HG03520 (cell line): ENCODE measurements at regions not wholly inside any gene's neighbourhood (a gene's known extent, or its start where the extent isn't known, plus 50 kb on each side); places are given as distances from the start of the nearest gene placed in this dataset.

ENCODE experiments used
- ATAC-seq: cut with Tn5 transposase; IDR thresholded peaks from one replicate; pipeline ENCODE4 v1.9.1; 2021; ENCODE audit warnings: mild to moderate bottlenecking, moderate library complexity; ENCODE audit not compliant: unreplicated experiment

DNA sequence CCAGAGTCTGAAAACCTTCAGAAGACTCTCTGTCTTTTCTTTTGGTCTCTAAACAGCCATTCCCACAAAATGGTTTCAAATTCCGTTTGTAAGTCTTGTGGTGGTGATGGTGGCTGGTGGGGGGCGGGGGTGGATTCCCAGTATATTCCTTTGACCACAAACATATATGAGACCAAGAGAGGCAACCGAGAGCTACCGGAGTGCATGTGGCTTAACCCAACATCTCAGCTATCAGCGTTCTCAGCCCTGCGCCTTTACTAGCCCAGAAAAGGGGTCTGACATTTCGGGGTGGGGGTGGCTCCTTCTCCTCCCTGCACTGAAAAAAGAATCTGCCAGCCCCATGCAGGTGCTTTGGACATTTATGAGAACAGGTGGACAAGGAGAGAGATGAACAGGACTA, 621.1 kb downstream of the ACTR3B start:
- ATAC-seq: no peak

GRCh38 chr7:153381275-153382040, 621.9 kb downstream of the ACTR3B start:
- ATAC-seq: no peak

DNA sequence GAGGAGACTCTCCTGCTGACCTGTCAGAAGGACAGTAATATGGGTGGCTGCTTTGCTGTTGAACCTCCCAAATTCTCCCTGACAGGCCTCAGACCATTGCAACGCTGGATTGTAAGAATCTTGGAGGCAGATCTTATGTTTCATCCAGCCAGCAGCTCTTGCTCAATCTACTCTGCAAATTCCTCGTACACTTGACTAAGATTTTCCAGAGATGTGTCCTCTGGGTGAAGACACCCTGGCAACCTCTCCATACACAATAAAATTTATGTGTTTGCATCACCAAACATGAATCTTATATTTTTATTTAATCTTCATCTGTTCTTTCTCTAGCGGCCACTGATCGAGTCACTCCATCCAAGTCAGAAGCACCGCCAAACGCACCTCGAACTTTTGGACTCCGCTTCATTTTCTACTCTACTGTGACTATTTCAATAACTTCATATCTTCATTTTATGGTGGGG, 623.1 kb downstream of the ACTR3B start:
- no peak for ATAC-seq

GRCh38 chr7:153383781-153384180, 624.2 kb downstream of the ACTR3B start:
- ATAC-seq: no peak

- ATAC-seq: no peak
Observed at GRCh38 chr7:153385502-153385901, 626.0 kb downstream of the ACTR3B start.

- ATAC-seq: no peak
Observed at GRCh38 chr7:153386556-153386955, 627.0 kb downstream of the ACTR3B start.

GRCh38 chr7:153388611-153389010, 629.1 kb downstream of the ACTR3B start:
- ATAC-seq: no peak

DNA sequence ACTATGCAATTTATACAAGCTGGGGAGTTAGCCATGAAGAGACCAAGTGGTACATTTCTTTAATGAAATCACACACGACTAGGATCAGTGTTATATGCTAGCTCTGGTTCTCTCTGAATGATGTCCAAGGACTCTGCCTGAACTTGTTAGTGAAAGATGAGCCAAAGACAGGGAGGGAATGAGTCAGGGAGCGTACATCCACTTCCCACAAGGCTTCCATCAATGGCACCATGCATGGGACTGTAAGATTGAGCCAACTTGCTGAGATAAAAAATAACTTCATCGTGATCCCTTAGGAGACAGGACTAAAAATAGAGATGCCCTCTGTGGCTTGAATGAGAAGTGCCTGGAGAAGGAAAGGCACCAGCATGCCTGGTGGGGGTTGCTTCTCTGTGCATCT, 629.7 kb downstream of the ACTR3B start:
- ATAC-seq: no peak

GRCh38 chr7:153390955-153391354, 631.4 kb downstream of the ACTR3B start:
- no peak for ATAC-seq

- no peak for ATAC-seq
Observed at GRCh38 chr7:153392726-153393125, 633.2 kb downstream of the ACTR3B start.

GRCh38 chr7:153393666-153394065, 634.1 kb downstream of the ACTR3B start:
- ATAC-seq: no peak

DNA sequence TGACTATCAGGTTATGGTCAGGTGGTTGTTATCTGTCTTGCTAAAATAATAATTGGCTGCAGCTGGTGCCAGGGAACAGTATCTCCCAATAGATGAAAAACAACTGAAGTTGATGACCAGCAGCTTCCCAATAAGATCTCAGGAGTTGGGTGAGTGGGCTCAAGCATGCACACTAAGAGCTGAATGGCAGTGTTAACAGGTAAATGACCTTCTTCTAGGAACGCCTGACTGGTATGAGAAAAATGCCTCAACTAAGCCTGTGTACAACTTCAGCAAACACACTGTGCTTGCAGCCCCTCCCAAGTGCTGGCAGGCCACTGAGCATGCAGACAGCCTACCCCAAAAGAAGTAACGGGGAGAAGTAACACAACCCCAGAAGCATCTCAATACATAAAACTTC, 636.9 kb downstream of the ACTR3B start:
- ATAC-seq: no peak

DNA sequence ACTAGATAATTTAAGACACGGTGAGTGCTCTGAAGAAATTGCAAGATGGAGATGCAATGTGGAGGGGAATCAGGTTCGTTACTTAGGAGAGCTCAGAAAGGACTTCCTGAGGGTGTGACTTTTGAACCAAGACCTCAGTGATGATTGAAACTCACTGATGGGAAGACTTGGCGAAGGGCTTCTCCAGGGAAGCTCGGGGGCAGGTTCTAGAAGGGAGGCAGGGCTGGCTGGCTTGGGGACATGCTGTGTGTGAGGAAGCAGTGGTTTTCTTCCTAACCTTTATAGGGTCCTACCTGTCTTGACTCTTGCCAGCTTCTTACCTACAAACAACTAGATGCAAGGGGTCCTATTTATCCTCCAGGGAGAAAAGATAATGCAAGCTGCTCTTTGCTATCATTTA, 637.9 kb downstream of the ACTR3B start:
- ATAC-seq: no peak

DNA sequence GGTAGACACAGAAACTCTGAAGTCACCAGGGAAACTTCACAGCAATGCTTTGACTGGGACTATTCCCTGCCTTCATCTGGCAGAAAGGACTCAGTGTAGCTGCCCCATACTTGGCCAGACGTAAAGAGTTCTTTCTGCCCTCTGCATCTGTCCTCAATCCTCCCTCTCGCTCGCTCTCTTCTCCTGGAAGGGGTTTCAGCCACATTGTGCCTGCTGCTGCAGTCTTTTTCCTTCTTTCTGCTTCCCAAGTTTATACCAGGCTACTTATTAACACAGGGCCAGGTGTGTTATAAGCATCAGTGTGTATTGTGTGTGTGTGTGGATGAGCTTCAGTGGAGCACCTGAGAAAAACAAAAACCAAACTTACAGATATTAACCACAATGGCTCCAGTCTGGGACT, 638.4 kb downstream of the ACTR3B start:
- no peak for ATAC-seq

GRCh38 chr7:153398370-153398769, 638.8 kb downstream of the ACTR3B start:
- ATAC-seq: no peak

DNA sequence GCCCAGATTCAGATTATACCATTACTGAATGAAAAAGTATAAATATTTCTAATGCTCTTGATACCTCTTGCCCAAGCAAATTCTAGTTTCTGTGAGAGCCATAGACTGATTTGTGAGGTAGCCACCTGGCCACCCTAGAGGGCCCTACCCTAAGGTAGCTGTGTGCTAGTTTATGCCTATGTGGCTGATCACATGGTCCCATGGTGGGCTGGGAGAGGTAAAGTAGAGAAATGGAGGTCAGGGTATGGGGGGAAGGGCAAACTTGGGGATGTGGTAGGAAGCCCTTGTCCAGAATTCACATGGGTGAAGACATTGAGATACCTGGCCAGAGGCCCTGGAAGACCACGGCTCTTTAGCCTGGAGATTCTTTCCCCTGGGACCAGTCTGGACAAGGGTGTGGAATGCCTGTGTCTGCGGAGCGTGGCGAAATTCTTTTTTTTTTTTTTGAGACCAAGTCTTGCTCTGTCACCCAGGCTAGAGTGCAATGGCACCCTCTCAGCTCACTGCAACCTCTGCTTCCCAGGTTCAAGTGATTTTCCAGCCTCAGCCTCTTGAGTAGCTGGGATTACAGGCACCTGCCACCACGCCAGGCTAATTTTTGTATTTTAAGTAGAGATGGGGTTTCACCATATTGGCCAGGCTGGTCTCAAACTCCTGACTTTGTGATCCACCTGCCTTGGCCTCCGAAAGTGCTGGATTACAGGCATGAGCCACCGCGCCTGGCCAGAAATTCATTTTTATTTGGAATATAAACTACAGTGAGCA, 639.4 kb downstream of the ACTR3B start:
- ATAC-seq: no peak

- no peak for ATAC-seq
Observed at GRCh38 chr7:153399554-153399940, 640.0 kb downstream of the ACTR3B start.

- ATAC-seq: no peak
Observed at GRCh38 chr7:153400735-153401593, 641.4 kb downstream of the ACTR3B start.

DNA sequence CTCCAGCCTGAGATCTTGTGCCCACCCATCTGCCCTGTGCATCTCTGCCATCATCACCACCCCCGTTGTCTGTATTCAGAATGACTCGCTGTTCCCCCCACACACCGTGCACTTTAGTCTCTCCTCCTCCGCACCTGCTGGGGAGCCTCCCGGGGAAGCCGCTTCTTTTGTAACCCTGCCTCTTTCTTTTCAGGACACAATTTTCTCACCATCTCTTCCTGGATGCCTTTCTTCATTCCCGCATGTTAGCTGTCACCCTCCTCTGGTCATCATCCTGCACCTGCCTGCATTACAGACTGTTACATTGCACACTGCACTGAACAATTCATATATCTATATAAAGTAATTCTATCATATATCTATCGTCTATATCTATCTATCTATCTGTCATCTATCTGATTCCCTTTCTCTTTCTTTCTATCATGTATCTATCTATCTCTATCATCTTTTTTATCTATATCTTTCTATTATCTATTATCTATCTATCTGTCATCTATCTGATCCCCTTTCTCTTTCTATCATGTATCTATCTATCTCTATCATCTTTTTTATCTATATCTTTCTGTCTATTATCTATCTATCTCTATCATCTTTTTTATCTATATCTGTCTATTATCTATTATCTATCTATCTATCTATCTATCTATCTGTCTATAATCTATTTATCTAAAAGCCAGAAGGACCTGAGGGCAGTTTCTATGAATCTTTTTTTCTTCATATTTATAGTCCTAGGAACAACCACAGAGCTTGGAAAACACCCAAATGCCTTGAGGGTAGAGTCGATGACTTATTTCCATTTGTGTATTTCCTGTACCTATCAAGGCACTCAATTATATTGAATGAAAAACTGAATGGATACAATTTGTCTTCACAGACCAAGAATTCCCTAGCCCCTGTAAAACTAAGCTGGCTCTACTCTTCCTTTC, 642.5 kb downstream of the ACTR3B start:
- no peak for ATAC-seq
